Sigmoid colon (tissue), 4 donors: ENCODE measurements at regions not wholly inside any gene's neighbourhood (a gene's known extent, or its start where the extent isn't known, plus 50 kb on each side); places are given as distances from the start of the nearest gene placed in this dataset.

Source experiments
- POLR2A ChIP-seq, 2 donors: fragments of 450-650 bp; IDR thresholded peaks; one replicate each; pipeline ENCODE4 v1.6.1; 2016; ENCODE audit warnings: antibody characterized with exemption in 2 of 2, mild to moderate bottlenecking in 2 of 2, moderate library complexity in 2 of 2
- POLR2AphosphoS5 ChIP-seq, 4 donors: sonication (generic); formaldehyde crosslinking; IDR thresholded peaks; one replicate each; pipeline ENCODE4 v1.6.1; 2017; ENCODE audit warnings: antibody characterized with exemption in 4 of 4
- TF ChIP-seq, protein P1 (sequence below), 4 experiments: fragments of 450-650 bp in 3 of 4; fragments of 200-600 bp in 1 of 4; IDR thresholded peaks; one replicate each; pipeline ENCODE4 v1.5.1; 2016 to 2019; ENCODE audit warnings: antibody characterized with exemption in 4 of 4, mild to moderate bottlenecking in 3 of 4, moderate library complexity in 2 of 4

DNA sequence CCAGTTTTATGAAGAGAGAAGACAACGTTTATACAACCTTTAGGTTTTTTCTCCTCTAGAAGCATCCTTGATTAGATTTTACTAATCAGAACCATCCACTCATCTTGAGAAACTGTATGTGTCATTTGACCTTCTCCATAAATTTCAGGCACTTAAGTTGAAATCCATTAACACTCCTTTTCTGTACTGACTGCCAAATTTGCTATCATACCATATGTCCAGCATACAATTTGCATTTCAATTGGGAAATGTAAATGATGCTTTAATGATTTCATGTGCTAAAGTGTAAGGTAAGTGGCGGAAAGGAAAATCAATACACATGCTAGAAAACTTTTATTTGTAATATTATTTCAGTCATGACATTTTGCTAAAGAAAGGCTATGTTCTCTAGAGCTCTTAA lies 731.6 kb downstream of the GBE1 start:
- TF ChIP-seq, protein P1, sequence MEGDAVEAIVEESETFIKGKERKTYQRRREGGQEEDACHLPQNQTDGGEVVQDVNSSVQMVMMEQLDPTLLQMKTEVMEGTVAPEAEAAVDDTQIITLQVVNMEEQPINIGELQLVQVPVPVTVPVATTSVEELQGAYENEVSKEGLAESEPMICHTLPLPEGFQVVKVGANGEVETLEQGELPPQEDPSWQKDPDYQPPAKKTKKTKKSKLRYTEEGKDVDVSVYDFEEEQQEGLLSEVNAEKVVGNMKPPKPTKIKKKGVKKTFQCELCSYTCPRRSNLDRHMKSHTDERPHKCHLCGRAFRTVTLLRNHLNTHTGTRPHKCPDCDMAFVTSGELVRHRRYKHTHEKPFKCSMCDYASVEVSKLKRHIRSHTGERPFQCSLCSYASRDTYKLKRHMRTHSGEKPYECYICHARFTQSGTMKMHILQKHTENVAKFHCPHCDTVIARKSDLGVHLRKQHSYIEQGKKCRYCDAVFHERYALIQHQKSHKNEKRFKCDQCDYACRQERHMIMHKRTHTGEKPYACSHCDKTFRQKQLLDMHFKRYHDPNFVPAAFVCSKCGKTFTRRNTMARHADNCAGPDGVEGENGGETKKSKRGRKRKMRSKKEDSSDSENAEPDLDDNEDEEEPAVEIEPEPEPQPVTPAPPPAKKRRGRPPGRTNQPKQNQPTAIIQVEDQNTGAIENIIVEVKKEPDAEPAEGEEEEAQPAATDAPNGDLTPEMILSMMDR (IDR thresholded peaks at IDR 0.05) = no peak
- TF ChIP-seq POLR2A (IDR thresholded peaks at IDR 0.05) (no peak), POLR2AphosphoS5 (IDR thresholded peaks at IDR 0.05) (no peak)
